GM12874 (cell line): ENCODE measurements at regions not wholly inside any gene's neighbourhood (a gene's known extent, or its start where the extent isn't known, plus 50 kb on each side); places are given as distances from the start of the nearest gene placed in this dataset.

ENCODE experiments used
- CTCF ChIP-seq: IDR thresholded peaks from 2 replicates; pipeline ENCODE4 v1.5.1; 2011; ENCODE audit warnings: low read depth, mild to moderate bottlenecking, control low read depth, low read length, moderate library complexity; ENCODE audit not compliant: insufficient read depth

- no peak for TF ChIP-seq CTCF
These were observed 142.1 kb downstream of the CD83 start for GRCh38 chr6:14259594-14260152.

- no peak for TF ChIP-seq CTCF
These were observed 143.3 kb downstream of the CD83 start for GRCh38 chr6:14260839-14261238.

GRCh38 chr6:14263881-14264424 lies 146.4 kb downstream of the CD83 start:
- TF ChIP-seq CTCF = no peak

- TF ChIP-seq CTCF = no peak
These were observed 147.8 kb downstream of the CD83 start for GRCh38 chr6:14265049-14266021.

GRCh38 chr6:14266266-14266665 lies 148.7 kb downstream of the CD83 start:
- TF ChIP-seq CTCF = no peak

GRCh38 chr6:14267885-14268660 lies 150.5 kb downstream of the CD83 start:
- TF ChIP-seq CTCF = no peak

GRCh38 chr6:14269436-14269835 lies 151.9 kb downstream of the CD83 start:
- TF ChIP-seq CTCF = no peak
